ENCODE measurements at regions not wholly inside any gene's neighbourhood (a gene's known extent, or its start where the extent isn't known, plus 50 kb on each side); places are given as distances from the start of the nearest gene placed in this dataset.

DNA sequence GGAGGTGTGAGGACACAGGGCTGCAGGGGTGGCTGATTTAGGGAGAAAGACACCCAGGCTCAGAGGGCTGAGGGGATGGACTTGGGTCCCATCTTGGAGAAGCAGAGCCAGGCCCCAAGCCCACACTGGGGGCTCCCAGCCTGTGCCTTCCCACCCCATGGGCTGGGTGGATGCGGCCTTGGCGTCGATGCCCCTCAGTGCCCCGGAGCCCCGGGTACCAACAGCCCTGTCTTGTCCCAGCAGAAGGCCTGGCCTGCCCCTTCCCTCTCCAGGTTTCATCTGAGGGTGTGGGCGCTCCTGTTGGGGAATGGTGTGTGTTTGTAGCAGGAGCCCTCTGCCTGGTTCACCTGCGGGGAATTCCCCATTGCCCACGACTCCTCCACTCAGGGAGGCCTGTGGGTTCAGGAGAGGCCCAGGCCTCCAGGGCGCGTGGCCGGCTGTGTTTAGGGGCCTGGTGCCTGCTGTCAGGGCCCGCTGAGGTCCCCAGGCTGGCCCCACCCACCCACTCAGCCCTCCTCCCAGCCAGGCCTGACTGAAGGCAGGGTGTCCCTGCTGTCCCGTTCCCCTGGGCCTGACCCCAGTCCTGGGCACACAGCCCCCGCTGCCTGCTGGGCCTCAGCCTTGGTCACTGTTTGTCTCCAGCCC lies 51.1 kb upstream of the BEGAIN start:
- H3K4me3 ChIP-seq (ENCODE audit: low read length): no peak overlapping the region
- TF ChIP-seq, protein P1, sequence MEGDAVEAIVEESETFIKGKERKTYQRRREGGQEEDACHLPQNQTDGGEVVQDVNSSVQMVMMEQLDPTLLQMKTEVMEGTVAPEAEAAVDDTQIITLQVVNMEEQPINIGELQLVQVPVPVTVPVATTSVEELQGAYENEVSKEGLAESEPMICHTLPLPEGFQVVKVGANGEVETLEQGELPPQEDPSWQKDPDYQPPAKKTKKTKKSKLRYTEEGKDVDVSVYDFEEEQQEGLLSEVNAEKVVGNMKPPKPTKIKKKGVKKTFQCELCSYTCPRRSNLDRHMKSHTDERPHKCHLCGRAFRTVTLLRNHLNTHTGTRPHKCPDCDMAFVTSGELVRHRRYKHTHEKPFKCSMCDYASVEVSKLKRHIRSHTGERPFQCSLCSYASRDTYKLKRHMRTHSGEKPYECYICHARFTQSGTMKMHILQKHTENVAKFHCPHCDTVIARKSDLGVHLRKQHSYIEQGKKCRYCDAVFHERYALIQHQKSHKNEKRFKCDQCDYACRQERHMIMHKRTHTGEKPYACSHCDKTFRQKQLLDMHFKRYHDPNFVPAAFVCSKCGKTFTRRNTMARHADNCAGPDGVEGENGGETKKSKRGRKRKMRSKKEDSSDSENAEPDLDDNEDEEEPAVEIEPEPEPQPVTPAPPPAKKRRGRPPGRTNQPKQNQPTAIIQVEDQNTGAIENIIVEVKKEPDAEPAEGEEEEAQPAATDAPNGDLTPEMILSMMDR (conservative IDR thresholded peaks at IDR 0.05; ENCODE audit: low read length): no peak
- no peak for DNase-seq (ENCODE audit: low read depth)

- TF ChIP-seq, protein P1 (conservative IDR thresholded peaks at IDR 0.05; ENCODE audit: low read length): no peak
- DNase-seq (ENCODE audit: low read depth): no peak
- no peak overlapping the region for H3K4me3 ChIP-seq (ENCODE audit: low read length)
Observed at GRCh38 chr14:100639280-100639679, 52.1 kb upstream of the BEGAIN start.

GRCh38 chr14:100640471-100641273 lies 53.5 kb upstream of the BEGAIN start:
- DNase-seq (ENCODE audit: low read depth): no peak
- H3K4me3 ChIP-seq (ENCODE audit: low read length): no peak overlapping the region

DNA sequence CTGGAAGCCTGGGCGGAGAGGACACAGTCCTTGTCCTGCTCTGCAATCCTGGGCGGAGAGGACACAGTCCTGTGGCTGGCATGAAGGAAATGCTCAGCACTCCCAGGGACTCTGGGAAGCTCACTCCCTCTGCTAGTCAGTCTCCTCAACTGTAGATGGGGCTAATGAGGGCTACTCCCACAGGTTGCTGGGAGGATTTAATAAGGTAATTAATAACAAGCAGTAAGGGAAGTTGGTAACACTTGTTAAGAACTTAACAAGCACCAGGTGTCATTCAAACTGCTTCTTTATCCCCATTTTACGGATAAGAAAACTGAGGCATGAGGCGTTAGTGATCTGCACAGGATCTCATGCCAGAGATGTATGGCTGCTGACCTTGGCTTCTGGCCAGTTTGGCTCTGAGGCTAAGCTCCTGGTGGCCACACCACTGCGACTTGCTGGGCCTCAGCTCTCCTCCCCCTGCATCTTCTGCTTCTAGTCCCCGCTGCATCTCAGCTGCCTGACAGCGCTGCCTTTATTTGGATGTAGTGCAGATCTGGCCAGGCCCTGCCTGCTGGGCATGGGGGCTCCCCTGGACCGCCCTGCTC lies 54.1 kb upstream of the BEGAIN start:
- DNase-seq (ENCODE audit: low read depth): no peak
- H3K4me3 ChIP-seq (ENCODE audit: low read length): no peak overlapping the region
- TF ChIP-seq, protein P1 (conservative IDR thresholded peaks at IDR 0.05; ENCODE audit: low read length): no peak

More at GRCh38 chr14:100640471-100641273, 53.5 kb upstream of the BEGAIN start:
- TF ChIP-seq, protein P1 (conservative IDR thresholded peaks at IDR 0.05; ENCODE audit: low read length): no peak

DNA sequence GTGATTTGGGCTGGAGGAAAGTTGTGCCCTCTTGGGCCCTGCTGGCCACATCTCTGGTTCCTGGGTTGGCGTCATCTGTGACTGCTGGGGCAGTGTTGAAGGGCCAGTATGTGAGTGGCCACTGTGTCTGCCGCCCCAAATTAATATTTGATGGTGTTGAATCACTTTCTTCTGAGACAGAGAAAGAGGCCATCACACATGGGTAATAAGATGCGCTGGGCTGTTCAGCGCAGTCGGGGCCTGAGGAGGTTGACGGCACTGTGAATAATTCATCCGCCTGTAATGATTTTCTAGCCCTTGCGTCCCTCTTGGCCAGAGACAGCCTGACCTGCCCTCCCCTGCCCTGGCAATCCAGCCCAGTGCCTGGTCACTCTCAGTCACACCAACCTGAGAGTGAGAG lies 56.2 kb upstream of the BEGAIN start:
- no peak for DNase-seq (ENCODE audit: low read depth)
- TF ChIP-seq, protein P1 (conservative IDR thresholded peaks at IDR 0.05; ENCODE audit: low read length): no peak
- H3K4me3 ChIP-seq (ENCODE audit: low read length): no peak overlapping the region

DNA sequence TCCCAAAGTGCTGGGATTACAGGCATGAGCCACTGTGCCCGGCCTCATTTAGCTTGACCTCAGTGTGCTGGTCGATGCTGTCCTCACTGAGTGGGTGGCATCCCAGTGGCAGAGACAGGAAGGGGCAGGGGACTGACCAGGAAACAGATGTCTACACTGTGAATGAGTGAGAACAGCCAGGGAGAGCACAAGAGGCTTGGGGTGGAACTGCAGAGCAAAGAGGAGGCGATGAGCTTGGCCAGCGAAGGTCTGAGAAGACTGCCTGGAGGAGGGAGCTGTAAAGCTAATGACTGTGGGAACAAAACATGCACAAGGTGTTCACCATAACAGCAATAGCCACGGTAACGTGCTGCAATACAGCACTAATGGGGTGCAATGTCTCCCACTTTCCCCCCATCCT lies 57.2 kb upstream of the BEGAIN start:
- H3K4me3 ChIP-seq (ENCODE audit: low read length): no peak overlapping the region
- no peak for DNase-seq (ENCODE audit: low read depth)
- TF ChIP-seq, protein P1 (conservative IDR thresholded peaks at IDR 0.05; ENCODE audit: low read length): no peak
